ENCODE measurements at regions not wholly inside any gene's neighbourhood (a gene's known extent, or its start where the extent isn't known, plus 50 kb on each side); places are given as distances from the start of the nearest gene placed in this dataset.

- H3K27me3 Mint-ChIP-seq (ENCODE audit: unreplicated experiment): peaks cover 5% of the 10 kb centered on the region
- no peak for DNase-seq (ENCODE audit: low spot score)
- peaks cover 5% of the 10 kb centered on the region for H3K4me1 Mint-ChIP-seq (ENCODE audit: unreplicated experiment)
- no peaks in the 10 kb centered on the region for H3K9me3 Mint-ChIP-seq (ENCODE audit: unreplicated experiment)
- H3K36me3 Mint-ChIP-seq (ENCODE audit: low read depth, unreplicated experiment): no peaks in the 10 kb centered on the region
- H3K27ac Mint-ChIP-seq (ENCODE audit: unreplicated experiment): no peak overlapping the region
- TF ChIP-seq, protein P1, sequence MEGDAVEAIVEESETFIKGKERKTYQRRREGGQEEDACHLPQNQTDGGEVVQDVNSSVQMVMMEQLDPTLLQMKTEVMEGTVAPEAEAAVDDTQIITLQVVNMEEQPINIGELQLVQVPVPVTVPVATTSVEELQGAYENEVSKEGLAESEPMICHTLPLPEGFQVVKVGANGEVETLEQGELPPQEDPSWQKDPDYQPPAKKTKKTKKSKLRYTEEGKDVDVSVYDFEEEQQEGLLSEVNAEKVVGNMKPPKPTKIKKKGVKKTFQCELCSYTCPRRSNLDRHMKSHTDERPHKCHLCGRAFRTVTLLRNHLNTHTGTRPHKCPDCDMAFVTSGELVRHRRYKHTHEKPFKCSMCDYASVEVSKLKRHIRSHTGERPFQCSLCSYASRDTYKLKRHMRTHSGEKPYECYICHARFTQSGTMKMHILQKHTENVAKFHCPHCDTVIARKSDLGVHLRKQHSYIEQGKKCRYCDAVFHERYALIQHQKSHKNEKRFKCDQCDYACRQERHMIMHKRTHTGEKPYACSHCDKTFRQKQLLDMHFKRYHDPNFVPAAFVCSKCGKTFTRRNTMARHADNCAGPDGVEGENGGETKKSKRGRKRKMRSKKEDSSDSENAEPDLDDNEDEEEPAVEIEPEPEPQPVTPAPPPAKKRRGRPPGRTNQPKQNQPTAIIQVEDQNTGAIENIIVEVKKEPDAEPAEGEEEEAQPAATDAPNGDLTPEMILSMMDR (IDR thresholded peaks at IDR 0.05; ENCODE audit: unreplicated experiment): no peak
- no peak overlapping the region for H3K4me3 Mint-ChIP-seq (ENCODE audit: unreplicated experiment)
These were observed 137.0 kb downstream of the SNX19 start for GRCh38 chr11:130779267-130779666.

- H3K27ac Mint-ChIP-seq (ENCODE audit: unreplicated experiment): no peak overlapping the region
- H3K4me1 Mint-ChIP-seq (ENCODE audit: unreplicated experiment): peaks cover 5% of the 10 kb centered on the region
- TF ChIP-seq, protein P1 (IDR thresholded peaks at IDR 0.05; ENCODE audit: unreplicated experiment): no peak
- DNase-seq (ENCODE audit: low spot score): no peak
- no peaks in the 10 kb centered on the region for H3K9me3 Mint-ChIP-seq (ENCODE audit: unreplicated experiment)
- no peak overlapping the region for H3K4me3 Mint-ChIP-seq (ENCODE audit: unreplicated experiment)
- peaks cover 7% of the 10 kb centered on the region for H3K27me3 Mint-ChIP-seq (ENCODE audit: unreplicated experiment)
- no peaks in the 10 kb centered on the region for H3K36me3 Mint-ChIP-seq (ENCODE audit: low read depth, unreplicated experiment)
These were observed 136.3 kb downstream of the SNX19 start for GRCh38 chr11:130779943-130780342.

DNA sequence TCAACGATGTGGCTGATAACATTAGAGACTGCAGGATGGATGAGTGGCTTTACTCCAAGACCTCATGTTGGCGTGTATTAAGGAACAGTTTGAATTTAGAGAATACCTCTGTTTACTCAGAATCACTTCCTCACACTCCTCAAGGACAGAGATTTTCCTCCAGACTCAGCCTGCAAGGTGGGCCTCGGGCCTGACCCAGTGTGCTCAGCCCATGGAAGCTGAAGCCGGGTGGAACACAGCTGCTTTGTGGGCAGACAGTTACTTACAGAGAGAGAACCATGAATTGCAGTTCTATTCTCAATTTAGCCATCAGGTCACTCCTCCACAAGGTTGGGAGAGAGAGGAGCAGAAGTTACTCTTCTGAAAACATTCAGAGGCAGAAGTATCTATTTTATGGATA is 135.8 kb downstream of the SNX19 start:
- no peak overlapping the region for H3K4me3 Mint-ChIP-seq (ENCODE audit: unreplicated experiment)

DNA sequence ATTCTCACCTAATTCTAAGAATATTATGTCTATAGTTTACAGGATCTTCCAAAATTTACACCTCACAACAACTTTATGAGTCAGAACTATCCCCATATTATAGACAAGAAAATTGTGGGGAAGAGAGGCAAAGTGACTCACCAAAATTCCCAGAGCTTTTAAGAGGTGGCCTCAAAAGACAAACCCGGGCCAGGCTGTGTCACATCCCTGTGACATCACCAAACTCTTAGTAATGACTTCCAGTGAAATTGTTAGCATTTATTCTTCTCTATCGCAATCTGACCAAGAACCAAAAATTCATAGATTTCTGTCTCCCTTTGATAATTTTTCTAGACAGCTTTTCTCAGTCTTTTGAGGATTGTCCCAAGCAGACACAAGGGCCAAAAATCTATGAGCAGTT is 134.3 kb downstream of the SNX19 start:
- no peak for DNase-seq (ENCODE audit: low spot score)
- H3K36me3 Mint-ChIP-seq (ENCODE audit: low read depth, unreplicated experiment): no peaks in the 10 kb centered on the region
- H3K4me3 Mint-ChIP-seq (ENCODE audit: unreplicated experiment): no peak overlapping the region
- TF ChIP-seq, protein P1 (IDR thresholded peaks at IDR 0.05; ENCODE audit: unreplicated experiment): no peak
- peaks cover 9% of the 10 kb centered on the region for H3K4me1 Mint-ChIP-seq (ENCODE audit: unreplicated experiment)
- peaks cover 9% of the 10 kb centered on the region for H3K27me3 Mint-ChIP-seq (ENCODE audit: unreplicated experiment)
- no peak overlapping the region for H3K27ac Mint-ChIP-seq (ENCODE audit: unreplicated experiment)
- no peaks in the 10 kb centered on the region for H3K9me3 Mint-ChIP-seq (ENCODE audit: unreplicated experiment)

More for the DNA sequence above, 135.8 kb downstream of the SNX19 start:
- TF ChIP-seq, protein P1 (IDR thresholded peaks at IDR 0.05; ENCODE audit: unreplicated experiment): no peak
- Mint-ChIP-seq H3K27ac (ENCODE audit: unreplicated experiment) (no peak overlapping the region), H3K9me3 (ENCODE audit: unreplicated experiment) (no peaks in the 10 kb centered on the region), H3K27me3 (ENCODE audit: unreplicated experiment) (peaks cover 7% of the 10 kb centered on the region), H3K4me1 (ENCODE audit: unreplicated experiment) (peaks cover 5% of the 10 kb centered on the region), H3K36me3 (ENCODE audit: low read depth, unreplicated experiment) (no peaks in the 10 kb centered on the region)
- no peak for DNase-seq (ENCODE audit: low spot score)

- no peak for DNase-seq (ENCODE audit: low spot score)
- TF ChIP-seq, protein P1 (IDR thresholded peaks at IDR 0.05; ENCODE audit: unreplicated experiment): no peak
- H3K4me1 Mint-ChIP-seq (ENCODE audit: unreplicated experiment): peaks cover 9% of the 10 kb centered on the region
These were observed 133.7 kb downstream of the SNX19 start for GRCh38 chr11:130782361-130783222.

More at GRCh38 chr11:130782361-130783222, 133.7 kb downstream of the SNX19 start:
- H3K36me3 Mint-ChIP-seq (ENCODE audit: low read depth, unreplicated experiment): no peaks in the 10 kb centered on the region
- H3K4me3 Mint-ChIP-seq (ENCODE audit: unreplicated experiment): no peak overlapping the region
- H3K27ac Mint-ChIP-seq (ENCODE audit: unreplicated experiment): no peak overlapping the region
- no peaks in the 10 kb centered on the region for H3K9me3 Mint-ChIP-seq (ENCODE audit: unreplicated experiment)
- H3K27me3 Mint-ChIP-seq (ENCODE audit: unreplicated experiment): peaks cover 11% of the 10 kb centered on the region
